Breast epithelium (tissue), 3 donors: ENCODE measurements at regions not wholly inside any gene's neighbourhood (a gene's known extent, or its start where the extent isn't known, plus 50 kb on each side); places are given as distances from the start of the nearest gene placed in this dataset.

ENCODE experiments used
- CTCF ChIP-seq, 3 donors: fragments of 450-650 bp; IDR thresholded peaks; one replicate each; pipeline ENCODE4 v1.5.1; 2016 to 2017; ENCODE audit warnings: antibody characterized with exemption in 3 of 3, mild to moderate bottlenecking in 3 of 3, moderate library complexity in 3 of 3
- POLR2A ChIP-seq: fragments of 450-650 bp; IDR thresholded peaks from one replicate; pipeline ENCODE4 v1.6.1; 2016; ENCODE audit warnings: antibody characterized with exemption, mild to moderate bottlenecking, moderate library complexity

GRCh38 chr4:126947536-126947935 lies 685.2 kb upstream of the INTU start:
- no peak for TF ChIP-seq CTCF (IDR thresholded peaks at IDR 0.05)
- no peak for TF ChIP-seq POLR2A
